Progenitor cell of endocrine pancreas (in vitro differentiated cells): ENCODE measurements at regions not wholly inside any gene's neighbourhood (a gene's known extent, or its start where the extent isn't known, plus 50 kb on each side); places are given as distances from the start of the nearest gene placed in this dataset.

Experiments
- DNase-seq: peaks from one replicate; pipeline ENCODE4 v3.0.0; 2021; ENCODE audit warnings: low spot score; ENCODE audit not compliant: unreplicated experiment
- H3K27ac Mint-ChIP-seq: 2 replicates; pipeline ENCODE4 v1.8.0; 2021; ENCODE audit warnings: mild to moderate bottlenecking, moderate library complexity, mixed read lengths
- H3K27me3 Mint-ChIP-seq: 2 replicates; pipeline ENCODE4 v1.8.0; 2021; ENCODE audit warnings: mixed read lengths
- H3K36me3 Mint-ChIP-seq: 2 replicates; pipeline ENCODE4 v1.8.0; 2022; ENCODE audit warnings: mixed read lengths; ENCODE audit not compliant: insufficient read depth
- H3K4me1 Mint-ChIP-seq: 2 replicates; pipeline ENCODE4 v1.8.0; 2021; ENCODE audit warnings: low read depth, mixed read lengths
- H3K4me3 Mint-ChIP-seq: 2 replicates; pipeline ENCODE4 v1.8.0; 2021; ENCODE audit warnings: low read depth, mild to moderate bottlenecking, moderate library complexity, mixed read lengths
- H3K9me3 Mint-ChIP-seq: 2 replicates; pipeline ENCODE4 v1.8.0; 2021; ENCODE audit warnings: low read depth, mixed read lengths
- CTCF ChIP-seq: fragments of 200-600 bp; sonication (generic); IDR thresholded peaks from one replicate; pipeline ENCODE4 v1.5.0; 2021; ENCODE audit warnings: antibody characterized with exemption, mild to moderate bottlenecking; ENCODE audit not compliant: unreplicated experiment

GRCh38 chr2:174668075-174668474 is 70.5 kb upstream of the WIPF1 start:
- no peak for TF ChIP-seq CTCF

GRCh38 chr2:174667250-174667860 is 69.8 kb upstream of the WIPF1 start:
- H3K27me3 Mint-ChIP-seq, result peaks cover 3% of the 10 kb centered on the region
- no peak overlapping the region for H3K27ac Mint-ChIP-seq

More at GRCh38 chr2:174668075-174668474, 70.5 kb upstream of the WIPF1 start:
- Mint-ChIP-seq H3K27ac (no peak overlapping the region), H3K4me1 (peaks cover 3% of the 10 kb centered on the region), H3K4me3 (no peak overlapping the region), H3K27me3 (peaks cover 3% of the 10 kb centered on the region), H3K9me3 (peaks cover 14% of the 10 kb centered on the region), H3K36me3 (peaks cover 17% of the 10 kb centered on the region)
- no peak for DNase-seq

GRCh38 chr2:174666845-174667244 is 69.2 kb upstream of the WIPF1 start:
- no peak for DNase-seq
- Mint-ChIP-seq H3K27me3 (peaks cover 3% of the 10 kb centered on the region), H3K27ac (no peak overlapping the region), H3K9me3 (peaks cover 7% of the 10 kb centered on the region), H3K4me3 (no peak overlapping the region), H3K36me3 (peaks cover 6% of the 10 kb centered on the region), H3K4me1 (peaks cover 3% of the 10 kb centered on the region)
- TF ChIP-seq CTCF, result no peak

More at GRCh38 chr2:174667250-174667860, 69.8 kb upstream of the WIPF1 start:
- Mint-ChIP-seq H3K36me3 (peaks cover 10% of the 10 kb centered on the region), H3K9me3 (peaks cover 11% of the 10 kb centered on the region), H3K4me3 (no peak overlapping the region), H3K4me1 (peaks cover 3% of the 10 kb centered on the region)
- no peak for DNase-seq
- no peak for TF ChIP-seq CTCF

- Mint-ChIP-seq H3K36me3 (peaks cover 4% of the 10 kb centered on the region), H3K27ac (no peak overlapping the region), H3K4me1 (peaks cover 3% of the 10 kb centered on the region), H3K27me3 (peaks cover 3% of the 10 kb centered on the region), H3K9me3 (peaks cover 2% of the 10 kb centered on the region), H3K4me3 (no peak overlapping the region)
- TF ChIP-seq CTCF, result no peak
- DNase-seq, result no peak
Observed at GRCh38 chr2:174666312-174666711, 68.7 kb upstream of the WIPF1 start.

- Mint-ChIP-seq H3K27me3 (peaks cover 3% of the 10 kb centered on the region), H3K4me3 (no peak overlapping the region), H3K27ac (no peak overlapping the region), H3K9me3 (no peaks in the 10 kb centered on the region), H3K4me1 (peaks cover 3% of the 10 kb centered on the region), H3K36me3 (no peaks in the 10 kb centered on the region)
- no peak for TF ChIP-seq CTCF
- DNase-seq, result no peak
Observed at GRCh38 chr2:174664084-174664759, 66.6 kb upstream of the WIPF1 start.
